SK-N-SH treated with all-trans-retinoic acid at 6 μM for 48 hours (cell line): ENCODE measurements at regions not wholly inside any gene's neighbourhood (a gene's known extent, or its start where the extent isn't known, plus 50 kb on each side); places are given as distances from the start of the nearest gene placed in this dataset.
"Not testable (repeated sequence)": the region's sequence is repeated elsewhere in the genome, so short reads cannot be mapped to it uniquely, and the experiment has no call there.

ENCODE experiments used
- ATAC-seq: fragments of 200-7000 bp; cut with Tn5 transposase; 3 replicates; pipeline ENCODE4 v1.9.1; 2020; ENCODE audit warnings: mild to moderate bottlenecking, moderate library complexity
- BACH2 ChIP-seq: fragments of 250-450 bp; sonication (Bioruptor Pico); IDR thresholded peaks from 2 replicates; pipeline ENCODE4 v1.9.0; 2021; ENCODE audit warnings: mild to moderate bottlenecking, borderline replicate concordance
- CREB5 ChIP-seq: fragments of 250-450 bp; sonication (Bioruptor Pico); IDR thresholded peaks from 2 replicates; pipeline ENCODE4 v1.5.1; 2020; ENCODE audit warnings: low read depth, mild to moderate bottlenecking, moderate library complexity
- CSDC2 ChIP-seq: fragments of 250-450 bp; sonication (Bioruptor Pico); IDR thresholded peaks from 2 replicates; pipeline ENCODE4 v1.5.0; 2020; ENCODE audit warnings: mild to moderate bottlenecking, moderate library complexity
- ESRRG ChIP-seq: fragments of 250-450 bp; sonication (Bioruptor Pico); IDR thresholded peaks from 2 replicates; pipeline ENCODE4 v1.6.1; 2021; ENCODE audit warnings: mild to moderate bottlenecking
- GLIS3 ChIP-seq: fragments of 250-450 bp; sonication (Bioruptor Pico); IDR thresholded peaks from 2 replicates; pipeline ENCODE4 v1.5.0; 2020; ENCODE audit warnings: mild to moderate bottlenecking, moderate library complexity
- OSR1 ChIP-seq: fragments of 250-450 bp; sonication (Bioruptor Pico); IDR thresholded peaks from 2 replicates; pipeline ENCODE4 v1.8.0; 2022; ENCODE audit warnings: moderate library complexity, mild to moderate bottlenecking, inconsistent platforms
- RARB ChIP-seq: fragments of 250-450 bp; sonication (Bioruptor Pico); IDR thresholded peaks from 2 replicates; pipeline ENCODE4 v1.8.0; 2021; ENCODE audit warnings: mild to moderate bottlenecking, moderate library complexity
- SNAI2 ChIP-seq: fragments of 250-450 bp; sonication (Bioruptor Pico); IDR thresholded peaks from 2 replicates; pipeline ENCODE4 v1.5.0; 2020; ENCODE audit warnings: mild to moderate bottlenecking, moderate library complexity
- TCF4 ChIP-seq: fragments of 250-450 bp; sonication (Bioruptor Pico); IDR thresholded peaks from 2 replicates; pipeline ENCODE4 v1.8.0; 2021; ENCODE audit warnings: mild to moderate bottlenecking, moderate library complexity, borderline replicate concordance
- TOX ChIP-seq: fragments of 250-450 bp; sonication (Bioruptor Pico); IDR thresholded peaks from 2 replicates; pipeline ENCODE4 v1.8.0; 2021; ENCODE audit warnings: mild to moderate bottlenecking, moderate library complexity, borderline replicate concordance
- ZC3H10 ChIP-seq: fragments of 250-450 bp; sonication (Bioruptor Pico); IDR thresholded peaks from 2 replicates; pipeline ENCODE4 v1.5.1; 2021; ENCODE audit warnings: mild to moderate bottlenecking, moderate library complexity
- ZFP3 ChIP-seq: fragments of 250-450 bp; sonication (Bioruptor Pico); IDR thresholded peaks from 2 replicates; pipeline ENCODE4 v1.5.0; 2020; ENCODE audit warnings: mild to moderate bottlenecking, moderate library complexity
- ZFP30 ChIP-seq: fragments of 450-650 bp; formaldehyde crosslinking; IDR thresholded peaks from 2 replicates; pipeline ENCODE4 v1.5.0; 2022; ENCODE audit warnings: mild to moderate bottlenecking, moderate library complexity
- ZNF565 ChIP-seq: fragments of 450-650 bp; formaldehyde crosslinking; conservative IDR thresholded peaks from 2 replicates; pipeline ENCODE4 v1.5.0; 2020; ENCODE audit warnings: low read depth, mild to moderate bottlenecking, moderate library complexity
- ZNF70 ChIP-seq: fragments of 450-650 bp; formaldehyde crosslinking; IDR thresholded peaks from 2 replicates; pipeline ENCODE4 v1.5.0; 2020; ENCODE audit warnings: mild to moderate bottlenecking, moderate library complexity
- ZNF8 ChIP-seq: fragments of 450-650 bp; formaldehyde crosslinking; IDR thresholded peaks from 2 replicates; pipeline ENCODE4 v1.5.0; 2020; ENCODE audit warnings: mild to moderate bottlenecking, moderate library complexity
- TF ChIP-seq, protein P1 (sequence below): fragments of 250-450 bp; sonication (Bioruptor Pico); IDR thresholded peaks from 2 replicates; pipeline ENCODE4 v1.5.1; 2021; ENCODE audit warnings: mild to moderate bottlenecking, moderate library complexity
- TF ChIP-seq, protein P2 (sequence below): fragments of 250-450 bp; sonication (Bioruptor Pico); IDR thresholded peaks from 2 replicates; pipeline ENCODE4 v1.5.0; 2020; ENCODE audit warnings: mild to moderate bottlenecking, moderate library complexity
- TF ChIP-seq, protein P3 (sequence below): fragments of 250-450 bp; sonication (Bioruptor Pico); IDR thresholded peaks from 2 replicates; pipeline ENCODE4 v1.8.0; 2020; ENCODE audit warnings: mild to moderate bottlenecking, moderate library complexity, borderline replicate concordance

GRCh38 chr3:153555919-153556318 is 393.9 kb downstream of the RAP2B start:
- no peak for ATAC-seq
- TF ChIP-seq CSDC2 (CRISPR knock-in tag) (no peak), TCF4 (CRISPR knock-in tag) (no peak), GLIS3 (CRISPR knock-in tag) (no peak), RARB (CRISPR knock-in tag) (no peak), ZFP3 (CRISPR knock-in tag) (no peak), ZC3H10 (no peak)
- TF ChIP-seq, protein P1, sequence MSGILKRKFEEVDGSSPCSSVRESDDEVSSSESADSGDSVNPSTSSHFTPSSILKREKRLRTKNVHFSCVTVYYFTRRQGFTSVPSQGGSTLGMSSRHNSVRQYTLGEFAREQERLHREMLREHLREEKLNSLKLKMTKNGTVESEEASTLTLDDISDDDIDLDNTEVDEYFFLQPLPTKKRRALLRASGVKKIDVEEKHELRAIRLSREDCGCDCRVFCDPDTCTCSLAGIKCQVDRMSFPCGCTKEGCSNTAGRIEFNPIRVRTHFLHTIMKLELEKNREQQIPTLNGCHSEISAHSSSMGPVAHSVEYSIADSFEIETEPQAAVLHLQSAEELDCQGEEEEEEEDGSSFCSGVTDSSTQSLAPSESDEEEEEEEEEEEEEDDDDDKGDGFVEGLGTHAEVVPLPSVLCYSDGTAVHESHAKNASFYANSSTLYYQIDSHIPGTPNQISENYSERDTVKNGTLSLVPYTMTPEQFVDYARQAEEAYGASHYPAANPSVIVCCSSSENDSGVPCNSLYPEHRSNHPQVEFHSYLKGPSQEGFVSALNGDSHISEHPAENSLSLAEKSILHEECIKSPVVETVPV (CRISPR knock-in tag): no peak

GRCh38 chr3:153559366-153559765 is 397.3 kb downstream of the RAP2B start:
- not testable (repeated sequence) for ATAC-seq

- TF ChIP-seq ESRRG (CRISPR knock-in tag) (no peak), ZC3H10 (no peak), SNAI2 (CRISPR knock-in tag) (no peak), CREB5 (CRISPR knock-in tag) (no peak), ZFP3 (CRISPR knock-in tag) (no peak), ZFP30 (no peak), ZNF70 (no peak), BACH2 (no peak)
- no peak for ATAC-seq
These were observed 405.0 kb downstream of the RAP2B start for GRCh38 chr3:153567011-153567410.

- TF ChIP-seq ZNF565 (no peak), ZNF70 (no peak), ZC3H10 (no peak), TCF4 (CRISPR knock-in tag) (no peak), GLIS3 (CRISPR knock-in tag) (no peak), OSR1 (CRISPR knock-in tag) (no peak), ZNF8 (CRISPR knock-in tag) (no peak), ZFP3 (CRISPR knock-in tag) (no peak), RARB (CRISPR knock-in tag) (no peak), TOX (no peak), ESRRG (CRISPR knock-in tag) (no peak)
- TF ChIP-seq, protein P1 (CRISPR knock-in tag): no peak
- TF ChIP-seq, protein P2, sequence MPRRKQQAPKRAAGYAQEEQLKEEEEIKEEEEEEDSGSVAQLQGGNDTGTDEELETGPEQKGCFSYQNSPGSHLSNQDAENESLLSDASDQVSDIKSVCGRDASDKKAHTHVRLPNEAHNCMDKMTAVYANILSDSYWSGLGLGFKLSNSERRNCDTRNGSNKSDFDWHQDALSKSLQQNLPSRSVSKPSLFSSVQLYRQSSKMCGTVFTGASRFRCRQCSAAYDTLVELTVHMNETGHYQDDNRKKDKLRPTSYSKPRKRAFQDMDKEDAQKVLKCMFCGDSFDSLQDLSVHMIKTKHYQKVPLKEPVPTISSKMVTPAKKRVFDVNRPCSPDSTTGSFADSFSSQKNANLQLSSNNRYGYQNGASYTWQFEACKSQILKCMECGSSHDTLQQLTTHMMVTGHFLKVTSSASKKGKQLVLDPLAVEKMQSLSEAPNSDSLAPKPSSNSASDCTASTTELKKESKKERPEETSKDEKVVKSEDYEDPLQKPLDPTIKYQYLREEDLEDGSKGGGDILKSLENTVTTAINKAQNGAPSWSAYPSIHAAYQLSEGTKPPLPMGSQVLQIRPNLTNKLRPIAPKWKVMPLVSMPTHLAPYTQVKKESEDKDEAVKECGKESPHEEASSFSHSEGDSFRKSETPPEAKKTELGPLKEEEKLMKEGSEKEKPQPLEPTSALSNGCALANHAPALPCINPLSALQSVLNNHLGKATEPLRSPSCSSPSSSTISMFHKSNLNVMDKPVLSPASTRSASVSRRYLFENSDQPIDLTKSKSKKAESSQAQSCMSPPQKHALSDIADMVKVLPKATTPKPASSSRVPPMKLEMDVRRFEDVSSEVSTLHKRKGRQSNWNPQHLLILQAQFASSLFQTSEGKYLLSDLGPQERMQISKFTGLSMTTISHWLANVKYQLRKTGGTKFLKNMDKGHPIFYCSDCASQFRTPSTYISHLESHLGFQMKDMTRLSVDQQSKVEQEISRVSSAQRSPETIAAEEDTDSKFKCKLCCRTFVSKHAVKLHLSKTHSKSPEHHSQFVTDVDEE: no peak
- TF ChIP-seq, protein P3, sequence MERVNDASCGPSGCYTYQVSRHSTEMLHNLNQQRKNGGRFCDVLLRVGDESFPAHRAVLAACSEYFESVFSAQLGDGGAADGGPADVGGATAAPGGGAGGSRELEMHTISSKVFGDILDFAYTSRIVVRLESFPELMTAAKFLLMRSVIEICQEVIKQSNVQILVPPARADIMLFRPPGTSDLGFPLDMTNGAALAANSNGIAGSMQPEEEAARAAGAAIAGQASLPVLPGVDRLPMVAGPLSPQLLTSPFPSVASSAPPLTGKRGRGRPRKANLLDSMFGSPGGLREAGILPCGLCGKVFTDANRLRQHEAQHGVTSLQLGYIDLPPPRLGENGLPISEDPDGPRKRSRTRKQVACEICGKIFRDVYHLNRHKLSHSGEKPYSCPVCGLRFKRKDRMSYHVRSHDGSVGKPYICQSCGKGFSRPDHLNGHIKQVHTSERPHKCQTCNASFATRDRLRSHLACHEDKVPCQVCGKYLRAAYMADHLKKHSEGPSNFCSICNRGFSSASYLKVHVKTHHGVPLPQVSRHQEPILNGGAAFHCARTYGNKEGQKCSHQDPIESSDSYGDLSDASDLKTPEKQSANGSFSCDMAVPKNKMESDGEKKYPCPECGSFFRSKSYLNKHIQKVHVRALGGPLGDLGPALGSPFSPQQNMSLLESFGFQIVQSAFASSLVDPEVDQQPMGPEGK: no peak
- no peak for ATAC-seq
These were observed 405.5 kb downstream of the RAP2B start for GRCh38 chr3:153567556-153567955.

DNA sequence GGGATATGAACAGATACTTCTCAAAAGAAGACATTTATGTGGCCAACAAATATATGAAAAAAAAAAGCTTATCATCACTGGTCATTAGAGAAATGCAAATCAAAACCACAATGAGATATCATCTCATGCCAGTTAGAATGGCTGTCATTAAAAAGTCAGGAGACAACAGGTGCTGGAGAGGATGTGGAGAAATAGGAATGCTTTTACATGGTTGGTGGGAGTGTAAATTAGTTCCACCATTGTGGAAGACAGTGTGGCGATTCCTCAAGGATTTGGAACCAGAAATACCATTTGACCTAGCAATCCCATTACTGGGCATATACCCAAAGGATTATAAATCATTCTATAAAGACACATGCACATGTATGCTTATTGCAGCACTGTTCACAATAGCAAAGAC is 408.5 kb downstream of the RAP2B start:
- not testable (repeated sequence) for ATAC-seq
